ENCODE measurements at regions not wholly inside any gene's neighbourhood (a gene's known extent, or its start where the extent isn't known, plus 50 kb on each side); places are given as distances from the start of the nearest gene placed in this dataset.

DNA sequence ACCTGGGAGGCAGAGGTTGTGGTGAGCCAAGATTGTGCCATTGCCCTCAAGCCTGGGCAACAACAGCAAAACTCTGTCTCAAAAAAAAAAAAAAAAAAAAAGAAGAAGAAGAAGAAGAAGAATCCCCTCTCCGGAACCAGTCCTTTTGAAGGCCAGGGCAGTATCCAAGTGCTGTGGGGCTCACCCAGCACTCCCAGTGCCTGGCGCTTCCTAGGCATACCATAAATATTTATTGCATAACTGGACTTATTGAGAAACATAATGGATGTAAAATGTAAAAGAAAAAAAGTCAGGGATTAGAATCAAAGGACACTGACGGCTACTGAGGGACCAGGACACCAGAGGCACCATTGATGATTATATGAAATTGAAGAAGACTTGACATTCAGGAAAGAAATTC is 162.1 kb upstream of the KIT start:
- Histone ChIP-seq H3K36me3 (no peaks in the 10 kb centered on the region), H3K27ac (no peak overlapping the region), H3K9me3 (no peaks in the 10 kb centered on the region), H3K4me1 (peaks cover 7% of the 10 kb centered on the region), H3K27me3 (no peaks in the 10 kb centered on the region), H3K4me3 (no peak overlapping the region)
- no peak for TF ChIP-seq POLR2A (IDR thresholded peaks at IDR 0.05)
- no peak for TF ChIP-seq CTCF (IDR thresholded peaks at IDR 0.05)
- TF ChIP-seq POLR2AphosphoS5 (IDR thresholded peaks at IDR 0.05; ENCODE audit: insufficient read depth in 1 of 2, low read depth in 1 of 2) = no peak
- DNase-seq (ENCODE audit: extremely low spot score in 2 of 2) = no peak
- intact Hi-C loops (cut with DNase I) = no loop called here

GRCh38 chr4:54496412-54496811 is 161.3 kb upstream of the KIT start:
- Histone ChIP-seq H3K27me3 (no peaks in the 10 kb centered on the region), H3K27ac (no peak overlapping the region), H3K4me1 (peaks cover 7% of the 10 kb centered on the region), H3K4me3 (no peak overlapping the region), H3K36me3 (no peaks in the 10 kb centered on the region), H3K9me3 (no peaks in the 10 kb centered on the region)
- DNase-seq (ENCODE audit: extremely low spot score in 2 of 2) = no peak
- intact Hi-C loops (cut with DNase I) = no loop called here
- TF ChIP-seq POLR2AphosphoS5 (IDR thresholded peaks at IDR 0.05; ENCODE audit: insufficient read depth in 1 of 2, low read depth in 1 of 2) (no peak), POLR2A (IDR thresholded peaks at IDR 0.05) (no peak), CTCF (IDR thresholded peaks at IDR 0.05) (no peak)

- intact Hi-C loops (cut with DNase I) = no loop called here
- DNase-seq (ENCODE audit: extremely low spot score in 2 of 2) = no peak
- TF ChIP-seq CTCF (IDR thresholded peaks at IDR 0.05) = no peak
- no peak for TF ChIP-seq POLR2AphosphoS5 (IDR thresholded peaks at IDR 0.05; ENCODE audit: insufficient read depth in 1 of 2, low read depth in 1 of 2)
- no peak for TF ChIP-seq POLR2A (IDR thresholded peaks at IDR 0.05)
These were observed 159.8 kb upstream of the KIT start for GRCh38 chr4:54497947-54498346.

DNA sequence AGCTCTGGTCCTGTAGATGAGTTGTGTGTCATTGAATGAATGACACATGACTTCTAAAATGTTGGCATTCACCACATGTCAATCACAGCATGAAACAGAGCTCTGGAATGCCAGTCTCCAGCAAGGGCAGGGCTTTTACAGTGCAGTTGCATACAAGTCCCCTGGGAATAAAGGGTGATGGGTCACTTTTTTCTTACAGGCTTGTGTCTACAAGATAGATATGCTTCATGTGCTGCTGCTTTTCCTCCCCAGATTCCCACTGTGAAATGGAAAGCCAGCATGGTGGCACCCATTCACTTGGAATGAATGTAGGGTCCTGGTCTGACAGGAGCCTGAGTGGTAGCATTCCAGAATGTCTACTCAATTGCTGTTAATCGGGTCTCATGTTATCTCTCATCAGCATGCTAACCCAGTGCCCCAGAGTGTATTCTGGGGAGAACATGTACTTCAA is 159.1 kb upstream of the KIT start:
- Histone ChIP-seq H3K4me3 (no peak overlapping the region), H3K36me3 (no peaks in the 10 kb centered on the region), H3K27me3 (no peaks in the 10 kb centered on the region), H3K27ac (no peak overlapping the region), H3K9me3 (no peaks in the 10 kb centered on the region), H3K4me1 (peaks cover 7% of the 10 kb centered on the region)
- intact Hi-C loops (cut with DNase I) = no loop called here
- TF ChIP-seq POLR2AphosphoS5 (IDR thresholded peaks at IDR 0.05; ENCODE audit: insufficient read depth in 1 of 2, low read depth in 1 of 2) (no peak), CTCF (IDR thresholded peaks at IDR 0.05) (no peak), POLR2A (IDR thresholded peaks at IDR 0.05) (no peak)
- no peak for DNase-seq (ENCODE audit: extremely low spot score in 2 of 2)

More at GRCh38 chr4:54497947-54498346, 159.8 kb upstream of the KIT start:
- no peaks in the 10 kb centered on the region for H3K27me3 ChIP-seq
- H3K36me3 ChIP-seq = no peaks in the 10 kb centered on the region
- H3K9me3 ChIP-seq = no peaks in the 10 kb centered on the region
- H3K27ac ChIP-seq = no peak overlapping the region
- no peak overlapping the region for H3K4me3 ChIP-seq
- peaks cover 7% of the 10 kb centered on the region for H3K4me1 ChIP-seq

GRCh38 chr4:54499308-54500074 is 158.3 kb upstream of the KIT start:
- no peak overlapping the region for H3K4me3 ChIP-seq
- H3K4me1 ChIP-seq = peaks cover 7% of the 10 kb centered on the region
- H3K9me3 ChIP-seq = no peaks in the 10 kb centered on the region
- H3K27me3 ChIP-seq = no peaks in the 10 kb centered on the region
- no peaks in the 10 kb centered on the region for H3K36me3 ChIP-seq
- intact Hi-C loops (cut with DNase I) = no loop called here
- no peak overlapping the region for H3K27ac ChIP-seq
- no peak for TF ChIP-seq CTCF (IDR thresholded peaks at IDR 0.05)
- TF ChIP-seq POLR2A (IDR thresholded peaks at IDR 0.05) = no peak
- no peak for TF ChIP-seq POLR2AphosphoS5 (IDR thresholded peaks at IDR 0.05; ENCODE audit: insufficient read depth in 1 of 2, low read depth in 1 of 2)
- DNase-seq (ENCODE audit: extremely low spot score in 2 of 2) = no peak
